HEK293T (cell line): ENCODE measurements at regions not wholly inside any gene's neighbourhood (a gene's known extent, or its start where the extent isn't known, plus 50 kb on each side); places are given as distances from the start of the nearest gene placed in this dataset.

Experiments
- CTCF ChIA-PET: fragments of 350-600 bp; formaldehyde crosslinking; extraction: SDS; loops from one replicate; lab custom pipeline; 2021; ENCODE audit warnings: antibody characterized with exemption, inconsistent platforms; lab: Yijun Ruan, JAX
- POLR2A ChIA-PET: fragments of 350-600 bp; formaldehyde crosslinking; extraction: SDS; loops from one replicate; lab custom pipeline; 2020; ENCODE audit warnings: antibody characterized with exemption, inconsistent platforms; lab: Yijun Ruan, JAX
- DNase-seq: peaks from one replicate; pipeline ENCODE4 v3.0.0; 2012; ENCODE audit warnings: mixed read lengths; ENCODE audit errors: extremely low spot score
- ARNT ChIP-seq: fragments of 450-650 bp; IDR thresholded peaks from 2 replicates; pipeline ENCODE4 v1.6.1; 2017; ENCODE audit warnings: mild to moderate bottlenecking
- BHLHE40 ChIP-seq: fragments of 450-650 bp; IDR thresholded peaks from 2 replicates; pipeline ENCODE4 v1.6.1; 2016; ENCODE audit warnings: mild to moderate bottlenecking, moderate library complexity, borderline replicate concordance
- CTBP1 ChIP-seq: fragments of 450-650 bp; IDR thresholded peaks from 2 replicates; pipeline ENCODE4 v1.6.1; 2016; ENCODE audit warnings: borderline replicate concordance
- ELF4 ChIP-seq: fragments of 450-650 bp; IDR thresholded peaks from 2 replicates; pipeline ENCODE4 v1.6.1; 2017; ENCODE audit warnings: antibody characterized with exemption
- FOXA1 ChIP-seq: fragments of 450-650 bp; IDR thresholded peaks from 2 replicates; pipeline ENCODE4 v1.6.1; 2016; ENCODE audit warnings: mild to moderate bottlenecking
- FOXK2 ChIP-seq: fragments of 450-650 bp; IDR thresholded peaks from 2 replicates; pipeline ENCODE4 v1.6.1; 2016; ENCODE audit warnings: mild to moderate bottlenecking
- FOXM1 ChIP-seq: fragments of 450-650 bp; IDR thresholded peaks from 2 replicates; pipeline ENCODE4 v1.6.1; 2017; ENCODE audit warnings: mild to moderate bottlenecking, borderline replicate concordance
- HDGF ChIP-seq: fragments of 450-650 bp; IDR thresholded peaks from 2 replicates; pipeline ENCODE4 v1.6.1; 2017; ENCODE audit warnings: antibody characterized with exemption, borderline replicate concordance
- L3MBTL2 ChIP-seq: fragments of 450-650 bp; conservative IDR thresholded peaks from 2 replicates; pipeline ENCODE4 v1.6.1; 2016; ENCODE audit warnings: mild to moderate bottlenecking
- LEF1 ChIP-seq: fragments of 450-650 bp; IDR thresholded peaks from 2 replicates; pipeline ENCODE4 v1.6.1; 2017; ENCODE audit warnings: mild to moderate bottlenecking, borderline replicate concordance
- NFRKB ChIP-seq: fragments of 450-650 bp; IDR thresholded peaks from 2 replicates; pipeline ENCODE4 v1.6.1; 2016; ENCODE audit warnings: mild to moderate bottlenecking, moderate library complexity
- PKNOX1 ChIP-seq: fragments of 450-650 bp; IDR thresholded peaks from 2 replicates; pipeline ENCODE4 v1.6.1; 2016
- SP1 ChIP-seq: fragments of 450-650 bp; IDR thresholded peaks from 2 replicates; pipeline ENCODE4 v1.6.1; 2017
- SUZ12 ChIP-seq: fragments of 450-650 bp; IDR thresholded peaks from 2 replicates; pipeline ENCODE4 v1.6.1; 2016; ENCODE audit warnings: mild to moderate bottlenecking
- TARDBP ChIP-seq: fragments of 450-650 bp; IDR thresholded peaks from 2 replicates; pipeline ENCODE4 v1.6.1; 2016
- ZNF384 ChIP-seq: fragments of 450-650 bp; IDR thresholded peaks from 2 replicates; pipeline ENCODE4 v1.6.1; 2016

GRCh38 chr3:39753391-39753790 is 56.0 kb upstream of the MYRIP start:
- CTCF ChIA-PET, result no interaction called here
- TF ChIP-seq L3MBTL2, result no peak
- no peak for TF ChIP-seq TARDBP
- TF ChIP-seq ELF4, result no peak
- TF ChIP-seq FOXM1, result no peak
- no peak for TF ChIP-seq ARNT
- TF ChIP-seq PKNOX1, result no peak
- TF ChIP-seq SP1, result no peak
- TF ChIP-seq LEF1, result no peak
- TF ChIP-seq ZNF384, result no peak
- TF ChIP-seq SUZ12, result no peak
- no peak for TF ChIP-seq BHLHE40
- TF ChIP-seq FOXA1, result no peak
- TF ChIP-seq NFRKB, result no peak
- no peak for TF ChIP-seq HDGF
- TF ChIP-seq FOXK2, result no peak
- TF ChIP-seq CTBP1, result no peak
- no peak for DNase-seq
- POLR2A ChIA-PET, result no interaction called here

- DNase-seq, result no peak
- TF ChIP-seq FOXA1 (no peak), SUZ12 (no peak), TARDBP (no peak), PKNOX1 (no peak), BHLHE40 (no peak), LEF1 (no peak), FOXM1 (no peak), NFRKB (no peak), FOXK2 (no peak), ZNF384 (no peak), L3MBTL2 (no peak), CTBP1 (no peak), ARNT (no peak)
- ChIA-PET POLR2A (no interaction called here), CTCF (no interaction called here)
These were observed 54.9 kb upstream of the MYRIP start for GRCh38 chr3:39754549-39754948.

- CTCF ChIA-PET, result no interaction called here
These were observed 54.3 kb upstream of the MYRIP start for GRCh38 chr3:39755100-39755499.

GRCh38 chr3:39757307-39757706 is 52.1 kb upstream of the MYRIP start:
- TF ChIP-seq LEF1, result no peak
- TF ChIP-seq TARDBP, result no peak
- TF ChIP-seq PKNOX1, result no peak
- TF ChIP-seq L3MBTL2, result no peak
- no peak for TF ChIP-seq HDGF
- no peak for TF ChIP-seq SP1
- TF ChIP-seq ELF4, result no peak
- no peak for TF ChIP-seq CTBP1
- no peak for TF ChIP-seq ARNT
- no peak for TF ChIP-seq FOXK2
- TF ChIP-seq NFRKB, result no peak
- no peak for TF ChIP-seq ZNF384
- no peak for TF ChIP-seq SUZ12
- no peak for DNase-seq
- ChIA-PET CTCF (no interaction called here), POLR2A (no interaction called here)

More at GRCh38 chr3:39755100-39755499, 54.3 kb upstream of the MYRIP start:
- DNase-seq, result no peak
- POLR2A ChIA-PET, result no interaction called here
- TF ChIP-seq CTBP1 (no peak), ELF4 (no peak), FOXA1 (no peak), SUZ12 (no peak), NFRKB (no peak), FOXM1 (no peak), ZNF384 (no peak), SP1 (no peak), TARDBP (no peak), LEF1 (no peak), FOXK2 (no peak), HDGF (no peak), L3MBTL2 (no peak)
